HG03565 (cell line): ENCODE measurements at regions not wholly inside any gene's neighbourhood (a gene's known extent, or its start where the extent isn't known, plus 50 kb on each side); places are given as distances from the start of the nearest gene placed in this dataset.
"Not testable (repeated sequence)": the region's sequence is repeated elsewhere in the genome, so short reads cannot be mapped to it uniquely, and the experiment has no call there.

ENCODE experiments used
- ATAC-seq: cut with Tn5 transposase; IDR thresholded peaks from one replicate; pipeline ENCODE4 v1.9.1; 2021; ENCODE audit warnings: mild to moderate bottlenecking, moderate library complexity; ENCODE audit not compliant: unreplicated experiment

DNA sequence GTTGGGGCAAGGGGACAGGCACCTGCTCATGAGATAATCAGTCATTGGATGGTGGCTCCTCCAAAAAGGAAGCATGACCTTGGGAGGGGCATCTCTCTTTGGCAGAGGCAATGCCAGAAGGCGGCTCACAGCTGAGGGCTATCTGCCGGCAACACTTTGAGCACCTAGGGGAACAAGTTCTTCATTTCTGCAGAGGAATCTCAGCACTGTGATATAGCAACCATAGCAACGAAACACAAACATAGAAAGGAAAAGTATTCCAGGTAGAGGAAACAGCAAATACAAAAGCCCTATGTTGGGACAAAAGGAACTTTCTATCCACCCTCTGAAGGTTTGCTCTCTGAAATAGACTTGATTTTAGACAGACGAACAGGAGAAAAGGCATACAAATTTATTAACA lies 89.1 kb upstream of the NEDD4L start:
- ATAC-seq = no peak

GRCh38 chr18:57953883-57954282 lies 90.1 kb upstream of the NEDD4L start:
- ATAC-seq = no peak

DNA sequence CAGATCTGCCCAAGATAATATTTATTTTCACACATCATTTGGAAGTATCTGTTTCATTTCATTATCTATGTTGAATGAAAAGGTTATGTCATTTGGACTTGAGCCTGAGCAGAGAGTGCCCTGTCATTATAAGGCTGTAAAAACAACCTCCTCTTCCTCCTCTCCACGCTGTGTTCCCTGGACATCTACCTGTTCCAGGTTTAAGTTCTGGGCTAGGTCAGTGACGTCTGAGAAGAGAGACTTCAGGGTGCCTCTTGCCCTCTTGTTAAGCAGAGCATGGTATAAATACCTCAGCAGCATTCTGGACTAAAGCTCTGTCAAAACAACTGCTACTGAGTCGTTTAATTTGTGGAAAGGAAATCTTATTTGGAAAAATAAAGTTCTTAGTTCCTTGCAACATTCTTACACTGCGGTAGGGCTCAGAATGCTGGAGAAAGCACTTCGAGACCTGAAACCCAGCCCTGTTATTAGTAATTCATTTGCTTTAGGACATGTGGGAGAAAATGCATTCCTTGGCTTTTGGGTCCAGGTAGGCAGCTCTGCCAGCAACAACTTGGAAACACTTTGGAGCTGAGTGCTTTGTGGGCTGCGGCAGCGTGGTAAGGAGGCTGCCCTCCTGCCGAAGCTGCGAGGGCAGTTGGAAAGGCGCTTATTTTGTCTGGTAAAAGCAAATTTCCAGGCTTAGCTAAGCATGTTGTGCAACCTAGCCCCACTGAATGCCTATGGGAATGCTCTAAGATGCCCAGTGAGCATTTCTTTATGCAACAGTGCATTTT lies 91.8 kb upstream of the NEDD4L start:
- ATAC-seq = no peak

DNA sequence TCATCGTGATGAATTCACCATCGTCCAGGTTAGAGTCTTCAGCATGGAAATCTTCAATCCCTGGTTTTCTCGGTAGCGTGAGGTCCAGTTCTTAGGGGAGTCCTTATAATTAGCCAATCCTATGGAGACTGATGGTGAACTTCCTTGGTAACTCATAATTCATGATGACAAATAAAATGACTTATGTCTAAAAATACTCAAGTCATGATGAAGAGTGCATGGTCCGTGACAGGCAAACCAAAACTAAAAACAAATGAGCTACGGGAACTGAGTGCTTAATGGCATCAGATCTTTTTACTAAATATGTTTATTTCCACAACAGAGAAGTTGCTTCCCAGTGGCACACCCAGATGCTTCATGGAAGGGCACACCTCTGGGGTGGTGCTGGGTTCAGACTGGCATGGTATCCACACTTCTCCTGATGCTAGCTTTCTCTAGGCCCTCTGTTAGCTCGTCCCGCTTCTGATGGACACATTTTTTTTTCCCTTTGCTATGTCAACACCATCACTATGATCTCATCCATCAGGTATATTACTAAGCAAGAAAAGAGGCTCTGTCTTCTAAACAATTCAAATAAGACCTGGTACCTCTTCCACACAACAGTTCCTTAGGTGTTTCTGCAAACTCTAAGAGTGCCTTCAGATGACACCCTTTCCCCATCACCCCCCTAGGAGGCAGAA lies 92.8 kb upstream of the NEDD4L start:
- no peak for ATAC-seq

- ATAC-seq = no peak
Observed at GRCh38 chr18:57950542-57950941, 93.5 kb upstream of the NEDD4L start.

DNA sequence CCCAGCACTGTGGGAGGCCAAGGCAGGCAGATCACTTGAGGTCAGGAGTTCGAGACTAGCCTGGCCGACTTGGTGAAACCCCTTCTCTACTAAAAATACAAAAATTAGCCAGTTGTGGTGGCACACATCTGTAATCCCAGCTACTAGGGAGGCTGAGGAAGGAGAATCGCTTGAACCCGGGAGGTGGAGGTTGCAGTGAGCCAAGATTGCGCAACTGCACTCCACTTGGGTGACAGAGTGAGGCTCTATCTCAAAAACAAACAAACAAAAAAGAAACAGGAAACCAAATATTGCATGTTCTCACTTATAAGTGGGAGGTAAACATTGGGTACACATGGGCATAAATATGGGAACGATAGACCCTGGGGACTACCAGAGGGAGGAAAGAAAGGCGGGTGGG lies 94.7 kb upstream of the NEDD4L start:
- ATAC-seq = not testable (repeated sequence)

DNA sequence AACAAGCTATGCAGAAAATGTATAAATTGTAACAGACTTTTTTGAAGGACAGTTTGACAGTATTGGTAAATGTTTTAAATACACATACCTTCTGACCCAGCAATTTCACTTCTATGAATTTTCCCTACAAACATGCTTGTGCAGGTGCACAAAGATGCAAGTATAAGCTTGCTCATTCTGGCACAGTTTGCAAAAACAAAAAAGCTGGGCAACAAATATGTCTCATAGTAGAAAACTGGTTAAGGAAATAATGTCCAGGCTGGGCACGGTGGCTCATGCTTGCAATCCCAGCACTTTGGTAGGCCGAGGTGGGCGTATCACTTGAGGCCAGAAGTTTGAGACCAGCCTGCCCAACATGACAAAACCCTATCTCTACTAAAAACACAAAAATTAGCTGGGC lies 96.9 kb upstream of the NEDD4L start:
- ATAC-seq = no peak

- ATAC-seq = no peak
Observed at GRCh38 chr18:57943723-57944122, 100.3 kb upstream of the NEDD4L start.

- ATAC-seq = no peak
Observed at GRCh38 chr18:57942493-57942892, 101.5 kb upstream of the NEDD4L start.

DNA sequence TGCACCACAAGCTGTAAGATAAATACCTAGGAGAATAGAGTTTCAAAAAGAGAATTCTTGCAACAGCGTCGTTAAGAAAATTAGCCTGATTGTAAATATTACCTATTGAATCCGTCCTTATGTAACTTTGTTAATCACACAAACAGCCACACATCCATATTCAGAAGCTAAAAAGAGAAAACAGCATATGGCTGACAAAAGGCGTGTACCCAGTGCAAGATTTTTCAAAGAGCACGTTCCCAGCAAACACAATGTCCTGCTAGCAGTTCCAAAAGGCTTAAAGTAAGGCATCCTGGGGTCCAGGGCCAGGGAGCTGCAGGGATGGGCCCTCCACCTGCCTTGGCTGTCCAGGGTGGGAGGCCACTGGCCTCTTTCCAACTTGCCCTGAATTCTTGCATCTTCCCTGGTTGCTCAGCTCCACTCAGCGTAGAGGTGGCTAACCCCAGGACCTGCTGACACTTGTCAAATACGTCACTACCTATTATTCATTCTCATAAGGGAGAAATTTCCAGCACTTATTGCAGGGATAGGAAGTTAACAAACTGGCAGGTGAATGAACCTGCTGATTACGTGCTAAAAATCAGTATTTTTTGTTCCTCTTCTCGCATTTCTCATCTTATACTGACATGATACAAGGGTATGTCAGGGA lies 102.1 kb upstream of the NEDD4L start:
- ATAC-seq = no peak

GRCh38 chr18:57940166-57940660 lies 103.8 kb upstream of the NEDD4L start:
- ATAC-seq = no peak

- ATAC-seq = not testable (repeated sequence)
Observed at GRCh38 chr18:57934375-57934774, 109.7 kb upstream of the NEDD4L start.

- ATAC-seq = no peak
Observed at GRCh38 chr18:57931038-57931437, 113.0 kb upstream of the NEDD4L start.

DNA sequence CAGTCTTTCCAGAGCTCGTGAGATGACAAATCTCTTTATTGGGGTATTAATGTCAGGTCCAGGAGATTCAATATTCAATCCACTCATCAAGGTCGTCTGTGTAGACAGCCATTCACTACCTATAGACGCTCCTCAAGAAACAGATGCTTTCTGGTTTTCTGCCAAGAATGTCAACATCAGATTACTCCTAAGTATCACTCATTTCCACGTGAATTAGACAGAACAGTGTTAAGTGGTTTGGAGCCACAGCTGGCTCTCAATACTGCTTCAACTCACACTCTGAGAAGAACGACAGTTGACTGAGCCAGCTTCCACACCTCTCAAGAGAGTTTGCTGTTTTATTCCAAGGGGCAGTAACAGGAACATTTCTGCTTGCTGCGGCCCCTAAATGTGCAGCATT lies 113.5 kb upstream of the NEDD4L start:
- no peak for ATAC-seq

DNA sequence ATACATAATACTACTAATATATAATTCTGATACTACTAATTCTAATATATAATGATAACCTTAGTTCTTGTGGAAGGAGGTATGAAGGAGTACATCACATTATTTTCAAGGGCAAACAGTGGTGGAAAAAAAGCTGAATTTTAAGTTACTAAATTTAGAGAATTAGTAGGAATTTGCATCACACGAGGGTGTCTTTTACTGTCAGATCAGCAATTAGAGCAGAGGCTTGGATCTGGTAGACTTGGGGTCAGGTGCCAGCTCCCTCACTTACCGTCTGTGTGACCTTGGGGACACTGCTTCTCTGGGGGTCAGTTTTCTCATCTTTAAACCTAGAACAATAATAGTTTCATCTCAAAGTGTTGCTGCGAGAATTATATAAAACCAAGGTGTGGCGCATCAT lies 114.1 kb upstream of the NEDD4L start:
- no peak for ATAC-seq

DNA sequence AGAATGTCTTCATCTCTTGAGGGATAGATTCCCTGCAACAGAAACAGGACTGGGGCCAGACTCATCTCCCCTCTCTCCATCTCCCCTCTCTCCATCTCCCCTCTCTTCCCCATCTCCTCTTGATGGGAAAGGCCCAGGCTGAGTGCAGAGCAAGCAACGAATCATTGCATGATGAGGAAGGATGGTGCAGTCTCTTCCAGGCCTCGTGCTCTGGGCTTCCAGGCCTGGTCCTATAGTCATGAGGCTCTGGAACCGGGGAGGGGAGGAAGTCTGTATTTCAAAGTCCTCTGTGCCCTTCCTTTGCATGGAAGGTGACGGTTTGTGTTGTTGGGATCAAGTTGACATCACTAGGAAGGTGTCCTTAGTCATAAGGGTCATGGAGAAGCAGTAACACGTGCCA lies 115.6 kb upstream of the NEDD4L start:
- no peak for ATAC-seq

DNA sequence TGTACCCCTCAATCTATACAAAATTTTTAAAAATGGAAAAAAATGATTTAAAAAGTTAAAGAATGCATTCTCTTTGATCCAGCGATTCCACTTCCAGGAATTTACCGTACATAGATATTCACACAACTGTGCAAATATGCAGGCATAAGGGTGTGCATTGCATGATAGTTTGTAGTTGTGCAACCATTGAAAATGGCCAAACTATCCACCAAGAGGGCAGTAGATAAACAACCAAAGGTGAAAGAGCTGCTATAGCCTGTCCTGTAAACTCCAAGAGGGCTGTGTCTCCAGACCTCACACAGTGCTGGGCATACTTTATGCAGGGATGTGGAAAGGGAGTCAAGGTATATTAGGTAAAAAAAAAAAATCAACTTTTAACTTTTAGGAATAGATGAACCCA lies 116.5 kb upstream of the NEDD4L start:
- no peak for ATAC-seq

DNA sequence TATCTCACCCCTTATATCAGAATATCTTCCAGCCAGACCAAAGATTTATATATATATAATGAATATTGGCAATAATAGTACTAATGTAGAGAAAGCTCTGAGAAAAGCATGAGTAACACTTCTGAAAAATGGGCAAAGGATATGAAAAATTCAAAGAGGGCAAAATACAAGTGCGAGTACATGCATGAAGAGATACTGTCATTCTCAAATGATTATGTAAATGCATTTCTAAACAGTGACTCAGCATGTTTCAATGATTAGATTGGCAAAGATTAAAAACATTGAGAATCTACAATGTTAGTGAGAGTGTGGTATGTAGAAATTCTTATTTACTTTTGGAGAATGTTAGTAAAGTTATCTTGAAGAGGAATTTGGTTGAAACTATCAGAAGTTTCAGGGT lies 118.3 kb upstream of the NEDD4L start:
- no peak for ATAC-seq

GRCh38 chr18:57923611-57924010 lies 120.4 kb upstream of the NEDD4L start:
- ATAC-seq = no peak

DNA sequence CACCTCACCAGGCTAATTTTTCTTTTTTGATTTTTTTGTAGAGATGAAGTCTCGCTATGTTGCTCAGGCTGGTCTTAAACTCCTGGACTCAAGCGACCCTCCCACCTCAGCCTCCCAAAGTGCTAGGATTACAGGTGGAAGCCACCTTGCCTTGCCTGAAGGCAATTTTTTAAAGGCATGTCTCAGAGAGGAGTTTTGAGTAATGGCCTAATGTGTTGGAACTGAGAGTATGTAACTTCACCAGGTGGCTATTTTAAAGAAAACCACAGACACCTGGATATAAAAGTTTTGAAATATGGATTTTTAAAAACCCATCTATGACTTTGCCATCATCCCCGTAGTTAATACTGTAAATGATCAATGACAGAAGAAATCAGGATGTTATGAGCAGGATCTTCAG lies 119.8 kb upstream of the ATP8B1 start:
- no peak for ATAC-seq

DNA sequence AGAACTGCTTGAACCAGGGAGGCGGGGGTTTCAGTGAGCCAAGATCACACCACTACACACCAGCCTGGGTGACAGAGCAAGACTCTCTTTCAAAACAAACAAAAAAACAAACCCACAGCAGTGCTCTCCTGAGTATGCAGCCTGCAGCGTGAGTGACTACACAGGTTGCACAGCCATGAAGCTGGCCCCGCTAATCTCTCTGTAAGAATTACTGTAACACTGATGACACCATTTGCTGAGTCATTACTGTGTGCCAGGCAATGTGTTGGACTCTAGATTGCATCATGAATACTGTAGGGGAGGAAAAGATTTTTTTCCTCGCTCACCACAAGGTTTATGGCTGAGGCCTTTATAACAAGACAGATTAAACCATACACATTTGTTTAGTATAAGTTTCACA lies 118.6 kb upstream of the ATP8B1 start:
- no peak for ATAC-seq

DNA sequence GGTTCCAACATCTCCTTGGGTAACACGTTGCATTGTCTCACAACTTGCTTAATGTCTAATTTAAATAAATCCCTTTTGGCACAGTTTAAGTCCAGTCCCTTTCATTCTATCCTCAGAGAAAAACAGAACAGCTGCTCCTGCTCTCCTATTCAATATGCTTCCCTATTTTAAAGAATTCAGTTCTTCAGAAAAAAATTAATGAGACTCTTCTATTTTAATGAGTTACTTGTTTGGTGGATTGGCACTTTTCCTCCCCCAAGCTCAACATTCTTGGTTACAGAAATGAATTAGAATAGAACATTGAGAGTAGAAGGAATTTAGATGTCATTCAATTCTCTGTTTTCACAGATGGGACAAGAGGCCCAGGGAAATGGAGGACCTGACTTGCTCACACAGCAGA lies 116.9 kb upstream of the ATP8B1 start:
- no peak for ATAC-seq
